LNCAP (cell line): ENCODE measurements at regions not wholly inside any gene's neighbourhood (a gene's known extent, or its start where the extent isn't known, plus 50 kb on each side); places are given as distances from the start of the nearest gene placed in this dataset.

Source experiments
- TF ChIP-seq, protein P1 (sequence below): fragments of 450-650 bp; IDR thresholded peaks from 2 replicates; pipeline ENCODE4 v1.5.1; 2017; ENCODE audit warnings: mild to moderate bottlenecking

DNA sequence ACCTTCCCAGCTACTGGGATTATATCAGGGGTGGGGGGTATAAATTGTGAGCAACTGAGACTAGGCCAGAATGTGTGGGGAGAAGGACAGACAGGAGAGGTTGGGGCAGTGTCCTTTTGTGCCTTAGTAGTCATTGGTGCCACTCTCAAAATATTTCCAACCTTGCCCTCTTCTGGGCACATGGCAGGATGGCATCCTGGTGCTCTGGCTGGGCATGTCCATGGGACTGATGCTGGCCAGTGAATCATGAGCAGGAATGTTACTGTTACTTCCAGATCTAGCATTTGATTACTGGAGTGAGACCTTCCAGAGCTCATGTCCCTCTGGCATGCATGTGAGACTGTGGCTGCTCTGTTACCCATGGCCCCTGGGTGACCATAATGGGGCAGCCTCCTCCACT lies 151.2 kb downstream of the MATN1 start:
- TF ChIP-seq, protein P1, sequence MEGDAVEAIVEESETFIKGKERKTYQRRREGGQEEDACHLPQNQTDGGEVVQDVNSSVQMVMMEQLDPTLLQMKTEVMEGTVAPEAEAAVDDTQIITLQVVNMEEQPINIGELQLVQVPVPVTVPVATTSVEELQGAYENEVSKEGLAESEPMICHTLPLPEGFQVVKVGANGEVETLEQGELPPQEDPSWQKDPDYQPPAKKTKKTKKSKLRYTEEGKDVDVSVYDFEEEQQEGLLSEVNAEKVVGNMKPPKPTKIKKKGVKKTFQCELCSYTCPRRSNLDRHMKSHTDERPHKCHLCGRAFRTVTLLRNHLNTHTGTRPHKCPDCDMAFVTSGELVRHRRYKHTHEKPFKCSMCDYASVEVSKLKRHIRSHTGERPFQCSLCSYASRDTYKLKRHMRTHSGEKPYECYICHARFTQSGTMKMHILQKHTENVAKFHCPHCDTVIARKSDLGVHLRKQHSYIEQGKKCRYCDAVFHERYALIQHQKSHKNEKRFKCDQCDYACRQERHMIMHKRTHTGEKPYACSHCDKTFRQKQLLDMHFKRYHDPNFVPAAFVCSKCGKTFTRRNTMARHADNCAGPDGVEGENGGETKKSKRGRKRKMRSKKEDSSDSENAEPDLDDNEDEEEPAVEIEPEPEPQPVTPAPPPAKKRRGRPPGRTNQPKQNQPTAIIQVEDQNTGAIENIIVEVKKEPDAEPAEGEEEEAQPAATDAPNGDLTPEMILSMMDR: no peak

DNA sequence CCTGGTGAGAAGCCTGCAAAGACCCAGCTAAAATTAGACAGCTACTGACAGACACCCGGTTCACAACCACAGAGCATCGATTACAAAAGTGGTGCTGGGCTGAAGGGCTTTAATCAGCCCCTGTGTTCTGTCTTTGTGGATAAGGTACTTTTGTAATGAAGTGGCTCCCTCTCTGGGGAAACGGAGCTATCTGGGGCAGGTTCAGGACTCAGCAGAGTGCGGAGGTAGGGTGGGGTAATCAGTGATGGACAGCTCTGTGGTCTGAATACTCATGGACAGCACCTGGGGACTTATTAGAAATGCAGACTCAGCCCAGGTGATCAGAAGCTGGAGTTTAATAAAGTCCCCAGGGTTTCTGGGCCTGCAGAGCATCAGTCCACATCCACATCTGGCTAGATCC lies 152.0 kb downstream of the MATN1 start:
- TF ChIP-seq, protein P1: no peak

DNA sequence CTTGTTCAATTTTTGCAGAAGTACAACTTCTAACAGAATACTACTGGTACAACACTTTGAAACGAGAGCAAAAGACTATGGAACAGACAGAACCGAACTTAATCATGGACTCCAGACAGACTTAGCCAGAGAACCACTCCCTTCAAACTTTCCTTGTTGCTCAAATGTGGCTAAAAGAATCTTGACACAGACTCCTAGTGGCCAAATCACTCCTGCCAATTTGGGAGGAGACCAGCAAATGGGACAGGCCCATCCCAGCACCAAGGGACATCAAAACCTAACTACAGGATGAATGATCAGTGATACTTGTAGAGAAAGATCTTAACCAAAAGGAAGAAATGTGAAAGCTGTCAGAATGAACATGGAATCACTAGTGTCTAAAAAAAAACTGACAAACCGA lies 154.0 kb downstream of the MATN1 start:
- TF ChIP-seq, protein P1: no peak

DNA sequence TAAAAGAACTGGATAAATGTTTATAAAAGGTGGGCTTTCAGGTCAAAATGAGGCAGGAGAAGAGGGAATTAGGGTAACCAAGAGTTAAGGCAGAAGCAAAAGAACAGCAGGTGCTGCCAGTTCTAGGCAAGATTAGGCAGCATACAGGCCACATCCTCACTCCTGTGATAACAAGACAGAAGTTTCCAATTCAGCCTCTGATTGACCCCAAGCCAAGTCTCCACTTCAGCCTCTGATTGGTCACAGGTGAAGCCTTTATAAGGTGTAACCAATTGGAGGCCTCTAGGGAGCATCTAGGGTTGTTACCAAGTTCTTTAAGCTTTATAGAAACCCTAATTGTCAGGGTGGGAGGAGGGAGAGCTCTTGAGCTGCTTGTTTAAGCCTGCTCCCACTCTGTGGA lies 160.8 kb downstream of the MATN1 start:
- TF ChIP-seq, protein P1: no peak

GRCh38 chr1:30551603-30552002 lies 171.8 kb downstream of the MATN1 start:
- TF ChIP-seq, protein P1: no peak

- TF ChIP-seq, protein P1: no peak
Observed at GRCh38 chr1:30550365-30551220, 172.8 kb downstream of the MATN1 start.

DNA sequence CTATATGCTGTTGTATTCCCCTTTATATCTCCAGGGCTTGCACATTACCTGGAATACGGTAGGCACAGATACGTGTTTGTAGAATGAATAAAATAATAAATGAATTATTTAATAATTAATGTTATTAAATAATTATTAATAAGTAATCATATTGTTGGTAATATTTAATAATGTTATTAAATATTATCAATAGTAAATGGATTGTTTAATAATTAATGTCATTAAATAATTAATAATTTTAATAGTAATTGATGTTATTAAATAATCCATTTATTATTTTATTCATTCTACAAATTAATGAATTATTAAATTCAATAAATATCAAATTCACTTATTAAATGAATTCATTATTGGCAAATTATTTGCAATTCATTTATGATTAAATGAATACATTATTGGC lies 175.1 kb downstream of the MATN1 start:
- TF ChIP-seq, protein P1: no peak
